HT1080 (cell line): ENCODE measurements at regions not wholly inside any gene's neighbourhood (a gene's known extent, or its start where the extent isn't known, plus 50 kb on each side); places are given as distances from the start of the nearest gene placed in this dataset.

Experiments
- DNase-seq: peaks from one replicate; pipeline ENCODE4 v3.0.0-alpha.2; 2015; ENCODE audit warnings: low read depth

GRCh38 chr15:45743426-45744235 is 108.8 kb downstream of the SQOR start:
- DNase-seq: no peak

GRCh38 chr15:45744236-45744589 is 109.4 kb downstream of the SQOR start:
- DNase-seq: no peak

- DNase-seq: peak; percentile 7
These were observed 112.6 kb downstream of the SQOR start for GRCh38 chr15:45747426-45747825.

GRCh38 chr15:45751629-45752028 is 116.8 kb downstream of the SQOR start:
- DNase-seq: no peak

GRCh38 chr15:45759936-45760335 is 125.1 kb downstream of the SQOR start:
- no peak for DNase-seq

GRCh38 chr15:45762726-45763125 is 127.9 kb downstream of the SQOR start:
- no peak for DNase-seq

GRCh38 chr15:45763170-45763869 is 128.5 kb downstream of the SQOR start:
- no peak for DNase-seq

- no peak for DNase-seq
These were observed 138.3 kb downstream of the SQOR start for GRCh38 chr15:45773149-45773548.

- no peak for DNase-seq
These were observed 141.9 kb downstream of the SQOR start for GRCh38 chr15:45776772-45777171.

GRCh38 chr15:45777781-45778180 is 143.0 kb downstream of the SQOR start:
- DNase-seq: no peak

- no peak for DNase-seq
These were observed 145.5 kb downstream of the SQOR start for GRCh38 chr15:45780352-45780751.

GRCh38 chr15:45784656-45785055 is 149.8 kb downstream of the SQOR start:
- DNase-seq: peak; percentile 10

- no peak for DNase-seq
These were observed 151.1 kb downstream of the SQOR start for GRCh38 chr15:45785897-45786296.

- peak; percentile 19 for DNase-seq
These were observed 155.6 kb downstream of the SQOR start for GRCh38 chr15:45790325-45790943.

- no peak for DNase-seq
These were observed 159.5 kb downstream of the SQOR start for GRCh38 chr15:45794304-45794703.

GRCh38 chr15:45794712-45795439 is 160.0 kb downstream of the SQOR start:
- no peak for DNase-seq

GRCh38 chr15:45795440-45796069 is 160.7 kb downstream of the SQOR start:
- peak; percentile 38 for DNase-seq

GRCh38 chr15:45796433-45796832 is 161.6 kb downstream of the SQOR start:
- no peak for DNase-seq

GRCh38 chr15:45799508-45799907 is 164.7 kb downstream of the SQOR start:
- no peak for DNase-seq

GRCh38 chr15:45801543-45801942 is 166.7 kb downstream of the SQOR start:
- DNase-seq: no peak

- no peak for DNase-seq
These were observed 167.3 kb downstream of the SQOR start for GRCh38 chr15:45802140-45802539.
